ENCODE measurements at regions not wholly inside any gene's neighbourhood (a gene's known extent, or its start where the extent isn't known, plus 50 kb on each side); places are given as distances from the start of the nearest gene placed in this dataset.

GRCh38 chr15:75104804-75105557 lies 81.6 kb downstream of the PPCDC start (continued):
- TF ChIP-seq ZSCAN18 (tag by site-specific recombination; IDR thresholded peaks at IDR 0.05): no peak
- peak; percentile 93 for TF ChIP-seq ZNF600 (tag by site-specific recombination; IDR thresholded peaks at IDR 0.05)
- TF ChIP-seq ZNF175 (tag by site-specific recombination; IDR thresholded peaks at IDR 0.05): no peak
- TF ChIP-seq SALL2 (tag by site-specific recombination; IDR thresholded peaks at IDR 0.05; ENCODE audit: borderline replicate concordance): no peak
- TF ChIP-seq MZF1 (tag by site-specific recombination; IDR thresholded peaks at IDR 0.05; ENCODE audit: borderline replicate concordance): no peak
- no peak for TF ChIP-seq ZNF140 (tag by site-specific recombination; IDR thresholded peaks at IDR 0.05)
- TF ChIP-seq ZNF544 (tag by site-specific recombination; IDR thresholded peaks at IDR 0.05): no peak
- TF ChIP-seq KLF1 (tag by site-specific recombination; IDR thresholded peaks at IDR 0.05): peak; percentile 88
- TF ChIP-seq BCL6B (tag by site-specific recombination; IDR thresholded peaks at IDR 0.05): no peak
- TF ChIP-seq TRIM28 (IDR thresholded peaks at IDR 0.05; ENCODE audit: borderline replicate concordance, low read length): peak; percentile 37; the same call in 1 of the 2 replicates
- TF ChIP-seq ZNF10 (tag by site-specific recombination; IDR thresholded peaks at IDR 0.05): no peak
- no peak for TF ChIP-seq ZNF19 (tag by site-specific recombination; IDR thresholded peaks at IDR 0.05; ENCODE audit: low read depth)
- TF ChIP-seq GLI2 (tag by site-specific recombination; IDR thresholded peaks at IDR 0.05; ENCODE audit: borderline replicate concordance, low read depth): no peak
- no peak for TF ChIP-seq GLIS2 (tag by site-specific recombination; IDR thresholded peaks at IDR 0.05)
- no peak for TF ChIP-seq ZNF26 (tag by site-specific recombination; IDR thresholded peaks at IDR 0.05)
- no peak for TF ChIP-seq ZNF530 (tag by site-specific recombination; IDR thresholded peaks at IDR 0.05; ENCODE audit: low read depth)

- Histone ChIP-seq H3K4me3 (ENCODE audit: low read depth, low read length) (no peak overlapping the region), H3K36me3 (ENCODE audit: control insufficient read depth in 2 of 2, insufficient read depth in 1 of 2, low read length in 2 of 2) (no peaks in the 10 kb centered on the region), H3K9me3 (ENCODE audit: control insufficient read depth, insufficient read depth, low read depth, low read length) (no peaks in the 10 kb centered on the region), H3K4me1 (ENCODE audit: control insufficient read depth, insufficient read depth, low read length) (no peaks in the 10 kb centered on the region), H3K27ac (ENCODE audit: extremely low read depth, low read depth, low read length) (no peak overlapping the region)
- ChIA-PET CTCF (interaction anchor here (0.6 to 2.8 kb wide), 4 partner anchors 10 to 97 kb away, joined by 3 to 7 read pairs (median 6); no protein-coding TSS in a partner anchor), POLR2A (interaction anchor here (0.6 kb wide), 1 partner anchor 37 kb away, joined by 10 read pairs; no protein-coding TSS in a partner anchor)
- TF ChIP-seq ZNF362 (tag by site-specific recombination; IDR thresholded peaks at IDR 0.05) (peak; percentile 85; the same call in 1 of the 2 replicates), ZNF114 (tag by site-specific recombination; IDR thresholded peaks at IDR 0.05) (no peak), ZNF155 (tag by site-specific recombination; IDR thresholded peaks at IDR 0.05) (no peak), ZBTB48 (tag by site-specific recombination; IDR thresholded peaks at IDR 0.05) (no peak)
Observed at GRCh38 chr15:75107516-75107907, 84.1 kb downstream of the PPCDC start.
